ENCODE measurements at regions not wholly inside any gene's neighbourhood (a gene's known extent, or its start where the extent isn't known, plus 50 kb on each side); places are given as distances from the start of the nearest gene placed in this dataset.

- TF ChIP-seq POLR2A (IDR thresholded peaks at IDR 0.05), result no peak
- TF ChIP-seq, protein P1, sequence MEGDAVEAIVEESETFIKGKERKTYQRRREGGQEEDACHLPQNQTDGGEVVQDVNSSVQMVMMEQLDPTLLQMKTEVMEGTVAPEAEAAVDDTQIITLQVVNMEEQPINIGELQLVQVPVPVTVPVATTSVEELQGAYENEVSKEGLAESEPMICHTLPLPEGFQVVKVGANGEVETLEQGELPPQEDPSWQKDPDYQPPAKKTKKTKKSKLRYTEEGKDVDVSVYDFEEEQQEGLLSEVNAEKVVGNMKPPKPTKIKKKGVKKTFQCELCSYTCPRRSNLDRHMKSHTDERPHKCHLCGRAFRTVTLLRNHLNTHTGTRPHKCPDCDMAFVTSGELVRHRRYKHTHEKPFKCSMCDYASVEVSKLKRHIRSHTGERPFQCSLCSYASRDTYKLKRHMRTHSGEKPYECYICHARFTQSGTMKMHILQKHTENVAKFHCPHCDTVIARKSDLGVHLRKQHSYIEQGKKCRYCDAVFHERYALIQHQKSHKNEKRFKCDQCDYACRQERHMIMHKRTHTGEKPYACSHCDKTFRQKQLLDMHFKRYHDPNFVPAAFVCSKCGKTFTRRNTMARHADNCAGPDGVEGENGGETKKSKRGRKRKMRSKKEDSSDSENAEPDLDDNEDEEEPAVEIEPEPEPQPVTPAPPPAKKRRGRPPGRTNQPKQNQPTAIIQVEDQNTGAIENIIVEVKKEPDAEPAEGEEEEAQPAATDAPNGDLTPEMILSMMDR (IDR thresholded peaks at IDR 0.05), result no peak
These were observed 151.0 kb upstream of the TOX3 start for GRCh38 chr16:52697971-52698370.
